Thyroid gland (tissue), 4 donors: ENCODE measurements at regions not wholly inside any gene's neighbourhood (a gene's known extent, or its start where the extent isn't known, plus 50 kb on each side); places are given as distances from the start of the nearest gene placed in this dataset.

Experiments
- DNase-seq, 2 donors: peaks; one replicate each; pipeline ENCODE4 v3.0.0-alpha.2; 2019
- H3K27ac ChIP-seq, 3 donors: fragments of 200-600 bp; sonication (generic); 1 replicate in 2 of 3; 2 replicates in 1 of 3; pipeline ENCODE4 v1.5.1; 2016 to 2019; ENCODE audit warnings: mild to moderate bottlenecking in 1 of 3, moderate library complexity in 1 of 3
- H3K27me3 ChIP-seq: fragments of 200-600 bp; sonication (generic); one replicate; pipeline ENCODE4 v1.5.1; 2019
- H3K36me3 ChIP-seq, 2 donors: fragments of 200-600 bp; sonication (generic); one replicate each; pipeline ENCODE4 v1.5.1; 2016 to 2019
- H3K4me1 ChIP-seq, 2 donors: fragments of 200-600 bp; sonication (generic); one replicate each; pipeline ENCODE4 v1.5.1; 2017 to 2019
- H3K4me3 ChIP-seq, 3 donors: fragments of 200-600 bp; sonication (generic); replicated peaks in 1 of 3; 1 replicate in 2 of 3; 2 replicates in 1 of 3; pipeline ENCODE4 v1.5.1; 2016; ENCODE audit warnings: mild to moderate bottlenecking in 1 of 3
- H3K9me3 ChIP-seq: fragments of 200-600 bp; sonication (generic); one replicate; pipeline ENCODE4 v1.5.1; 2017
- POLR2A ChIP-seq, 2 donors: fragments of 450-650 bp; IDR thresholded peaks; one replicate each; pipeline ENCODE4 v1.6.1; 2017; ENCODE audit warnings: antibody characterized with exemption in 2 of 2, mild to moderate bottlenecking in 2 of 2, moderate library complexity in 1 of 2
- WGBS, 2 donors: methylation state at CpG; one replicate each; pipeline ENCODE4 v1.1.5; 2017; 5-methylcytosine and 5-hydroxymethylcytosine counted together
- intact Hi-C: fragments of 100-400 bp; cut with DNase I; formaldehyde crosslinking; loops from one replicate; pipeline ENCODE4 v1.15.1; 2023
- TF ChIP-seq, protein P1 (sequence below), 6 experiments: fragments of 200-600 bp in 3 of 6; fragments of 450-650 bp in 3 of 6; sonication (generic) in 3 of 6; IDR thresholded peaks; one replicate each; pipeline ENCODE4 v1.5.1; 2016 to 2019; ENCODE audit warnings: antibody characterized with exemption in 6 of 6, mild to moderate bottlenecking in 2 of 6, inconsistent platforms in 1 of 6, moderate library complexity in 1 of 6

DNA sequence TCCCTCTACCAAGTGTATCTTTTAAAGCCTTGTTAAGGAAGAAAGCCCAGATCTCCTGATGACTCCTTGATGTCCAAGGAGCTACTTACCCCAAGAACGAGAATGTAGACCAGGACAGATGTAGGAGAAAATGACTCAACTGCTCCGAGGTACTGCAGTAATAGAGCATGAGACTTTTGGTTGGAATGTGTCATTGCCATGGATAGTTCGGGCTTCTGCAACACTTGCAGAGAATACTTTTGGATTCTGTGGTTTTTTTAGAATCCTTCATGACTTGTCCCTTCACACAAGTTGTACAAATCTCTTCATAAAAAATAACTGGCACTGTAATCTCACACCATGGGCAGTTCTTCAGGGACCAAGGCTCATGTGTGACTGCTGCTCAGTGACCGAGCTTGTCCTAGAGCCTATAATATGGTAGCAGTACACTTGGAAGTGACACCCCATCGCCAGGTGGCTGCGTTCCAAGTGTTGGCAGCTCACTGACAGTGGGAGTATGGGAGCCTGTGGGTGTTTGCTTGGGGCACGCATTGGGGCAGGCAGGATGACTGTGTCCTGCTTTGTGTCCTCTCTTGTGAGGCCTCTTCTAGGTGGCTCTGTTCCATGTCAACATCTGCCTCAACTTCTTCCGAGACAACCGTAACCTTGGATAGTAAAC, 87.9 kb upstream of the WDR1 start:
- no peak overlapping the region for H3K27ac ChIP-seq
- H3K4me3 ChIP-seq: no peak overlapping the region
- no peaks in the 10 kb centered on the region for H3K4me1 ChIP-seq
- DNase-seq: no peak
- no peaks in the 10 kb centered on the region for H3K9me3 ChIP-seq
- no peaks in the 10 kb centered on the region for H3K36me3 ChIP-seq
- TF ChIP-seq POLR2A (IDR thresholded peaks at IDR 0.05): no peak
- TF ChIP-seq, protein P1, sequence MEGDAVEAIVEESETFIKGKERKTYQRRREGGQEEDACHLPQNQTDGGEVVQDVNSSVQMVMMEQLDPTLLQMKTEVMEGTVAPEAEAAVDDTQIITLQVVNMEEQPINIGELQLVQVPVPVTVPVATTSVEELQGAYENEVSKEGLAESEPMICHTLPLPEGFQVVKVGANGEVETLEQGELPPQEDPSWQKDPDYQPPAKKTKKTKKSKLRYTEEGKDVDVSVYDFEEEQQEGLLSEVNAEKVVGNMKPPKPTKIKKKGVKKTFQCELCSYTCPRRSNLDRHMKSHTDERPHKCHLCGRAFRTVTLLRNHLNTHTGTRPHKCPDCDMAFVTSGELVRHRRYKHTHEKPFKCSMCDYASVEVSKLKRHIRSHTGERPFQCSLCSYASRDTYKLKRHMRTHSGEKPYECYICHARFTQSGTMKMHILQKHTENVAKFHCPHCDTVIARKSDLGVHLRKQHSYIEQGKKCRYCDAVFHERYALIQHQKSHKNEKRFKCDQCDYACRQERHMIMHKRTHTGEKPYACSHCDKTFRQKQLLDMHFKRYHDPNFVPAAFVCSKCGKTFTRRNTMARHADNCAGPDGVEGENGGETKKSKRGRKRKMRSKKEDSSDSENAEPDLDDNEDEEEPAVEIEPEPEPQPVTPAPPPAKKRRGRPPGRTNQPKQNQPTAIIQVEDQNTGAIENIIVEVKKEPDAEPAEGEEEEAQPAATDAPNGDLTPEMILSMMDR (IDR thresholded peaks at IDR 0.05): no peak
- intact Hi-C loops: no loop called here
- WGBS, 2 donors: 91 to 93% methylated on average over 9 of the region's 9 CpGs
- H3K27me3 ChIP-seq: no peaks in the 10 kb centered on the region

DNA sequence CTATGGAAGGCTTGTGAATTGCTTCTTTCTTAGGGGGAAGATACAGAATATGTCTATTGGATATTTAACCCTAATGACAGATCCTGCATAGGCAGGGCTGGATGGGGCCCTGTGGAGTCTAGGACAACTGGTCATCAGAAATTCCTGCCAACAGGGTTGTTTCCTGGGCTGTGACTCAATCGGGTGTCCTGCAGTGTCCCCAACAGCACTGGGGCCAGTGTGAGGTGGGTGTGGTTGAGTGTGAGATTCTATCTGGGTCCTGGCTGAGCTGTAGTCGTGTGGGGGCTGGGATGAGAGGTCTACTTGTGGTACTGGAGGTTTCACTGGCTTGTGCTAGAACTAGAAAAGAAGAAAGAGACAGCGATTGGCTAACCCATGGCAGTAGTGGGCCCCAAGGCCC, 87.3 kb upstream of the WDR1 start:
- Histone ChIP-seq H3K36me3 (no peaks in the 10 kb centered on the region), H3K4me1 (no peaks in the 10 kb centered on the region), H3K27me3 (no peaks in the 10 kb centered on the region), H3K27ac (no peak overlapping the region), H3K9me3 (no peaks in the 10 kb centered on the region), H3K4me3 (no peak overlapping the region)
- no peak for DNase-seq
- TF ChIP-seq, protein P1 (IDR thresholded peaks at IDR 0.05): no peak
- TF ChIP-seq POLR2A (IDR thresholded peaks at IDR 0.05): no peak
- intact Hi-C loops: no loop called here
- 86% methylated on average over 3 of the region's 3 CpGs for WGBS, 2 donors

DNA sequence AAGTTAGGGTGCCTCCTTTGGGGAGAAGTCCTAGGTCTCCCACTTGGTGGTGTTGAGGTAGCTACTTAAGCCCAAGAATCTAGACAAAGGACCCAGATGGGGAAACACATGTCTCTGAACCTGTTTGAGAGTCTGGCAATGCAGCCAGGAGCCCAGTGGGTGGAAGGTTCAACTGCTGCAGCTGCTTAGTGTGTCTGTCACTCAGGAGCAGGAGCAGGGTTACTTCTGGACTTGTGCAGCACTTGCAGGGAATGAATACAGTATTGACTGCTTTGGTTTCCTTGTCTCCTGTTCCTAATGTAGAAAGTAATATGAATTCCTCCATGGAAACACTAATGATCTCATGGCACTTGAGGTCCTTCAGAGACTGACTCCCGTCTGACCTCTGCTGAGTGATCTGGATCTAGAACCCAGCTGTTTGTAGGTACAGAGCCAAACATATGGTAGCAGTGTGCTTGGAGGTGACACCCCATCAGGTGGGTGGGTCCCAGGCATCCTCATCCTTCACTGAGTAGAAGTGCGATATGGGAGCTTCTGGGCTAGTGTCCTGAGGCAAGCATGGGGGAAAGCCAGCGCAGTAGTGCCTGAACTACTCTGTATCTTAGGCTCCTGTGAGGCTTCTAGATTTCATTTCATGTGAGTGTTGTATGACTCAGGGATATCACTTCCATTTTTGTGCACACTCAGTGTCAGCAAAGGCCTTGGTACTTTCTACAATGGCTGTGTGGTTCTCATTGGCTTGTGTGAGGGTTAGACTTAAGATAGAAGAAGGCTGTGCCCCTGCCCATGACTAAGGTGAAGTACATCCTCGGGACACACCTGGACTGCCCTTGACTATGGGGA, 85.0 kb upstream of the WDR1 start:
- H3K4me3 ChIP-seq: no peak overlapping the region
- no peak for TF ChIP-seq POLR2A (IDR thresholded peaks at IDR 0.05)
- TF ChIP-seq, protein P1 (IDR thresholded peaks at IDR 0.05): no peak
- H3K27me3 ChIP-seq: no peaks in the 10 kb centered on the region
- 77 to 92% methylated on average over 3 to 4 of the region's 4 CpGs for WGBS, 2 donors
- H3K36me3 ChIP-seq: no peaks in the 10 kb centered on the region
- no peaks in the 10 kb centered on the region for H3K9me3 ChIP-seq
- no peaks in the 10 kb centered on the region for H3K4me1 ChIP-seq
- no peak overlapping the region for H3K27ac ChIP-seq
- intact Hi-C loops: no loop called here
- DNase-seq: no peak

DNA sequence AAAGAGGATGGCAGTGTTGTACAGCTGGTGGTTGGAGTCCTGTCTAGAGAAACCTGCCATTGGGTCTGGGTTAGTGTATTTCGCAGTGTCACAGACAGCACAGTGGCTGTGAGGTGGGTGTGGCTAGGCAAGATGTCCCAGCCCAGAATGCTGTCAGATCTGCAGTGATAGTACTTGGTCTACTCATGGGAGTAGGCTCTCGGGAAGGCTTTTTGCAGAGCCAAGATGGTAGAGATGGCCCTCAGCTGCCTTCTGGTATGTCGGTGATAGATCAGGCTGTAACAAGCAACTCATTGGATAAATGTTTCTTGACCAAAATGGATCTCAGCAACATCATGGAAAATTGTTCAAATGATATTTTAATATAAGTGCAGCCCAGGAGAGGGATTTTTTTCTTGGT, 84.3 kb upstream of the WDR1 start:
- TF ChIP-seq POLR2A (IDR thresholded peaks at IDR 0.05): no peak
- TF ChIP-seq, protein P1 (IDR thresholded peaks at IDR 0.05): no peak
- Histone ChIP-seq H3K27me3 (no peaks in the 10 kb centered on the region), H3K9me3 (no peaks in the 10 kb centered on the region), H3K36me3 (no peaks in the 10 kb centered on the region), H3K27ac (no peak overlapping the region), H3K4me1 (no peaks in the 10 kb centered on the region), H3K4me3 (no peak overlapping the region)
- 76 to 90% methylated on average over 3 of the region's 3 CpGs for WGBS, 2 donors
- no peak for DNase-seq
- intact Hi-C loops: no loop called here

DNA sequence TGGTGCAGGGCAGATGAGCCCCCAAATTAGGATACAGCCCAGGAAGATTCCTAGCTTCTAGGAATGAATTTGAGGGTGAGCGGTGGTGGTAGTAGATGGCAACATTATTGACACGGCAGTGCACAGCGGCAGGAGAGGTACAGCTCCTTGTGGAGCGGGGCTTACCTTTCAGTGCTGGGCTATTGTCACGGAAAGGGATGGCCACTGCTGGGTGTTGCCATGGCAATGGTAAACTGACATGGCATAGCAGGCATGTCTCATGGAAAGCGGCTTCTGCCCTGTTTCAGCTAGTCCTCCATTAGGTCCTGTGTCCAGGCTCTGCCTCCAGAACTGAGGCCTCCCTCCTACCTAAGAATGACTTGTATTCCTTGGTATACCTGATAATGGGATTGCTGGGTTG, 81.8 kb upstream of the WDR1 start:
- H3K27me3 ChIP-seq: no peaks in the 10 kb centered on the region
- H3K36me3 ChIP-seq: no peaks in the 10 kb centered on the region
- H3K27ac ChIP-seq: no peak overlapping the region
- WGBS, 2 donors: 82 to 93% methylated on average over 6 of the region's 6 CpGs
- DNase-seq: no peak
- TF ChIP-seq POLR2A (IDR thresholded peaks at IDR 0.05): no peak
- TF ChIP-seq, protein P1 (IDR thresholded peaks at IDR 0.05): no peak
- no peaks in the 10 kb centered on the region for H3K9me3 ChIP-seq
- no peak overlapping the region for H3K4me3 ChIP-seq
- no peaks in the 10 kb centered on the region for H3K4me1 ChIP-seq
- intact Hi-C loops: no loop called here
